Endothelial cell of umbilical vein (primary cell): ENCODE measurements at regions not wholly inside any gene's neighbourhood (a gene's known extent, or its start where the extent isn't known, plus 50 kb on each side); places are given as distances from the start of the nearest gene placed in this dataset.

Experiments used
- EZH2 ChIP-seq: IDR thresholded peaks from 2 replicates; pipeline ENCODE4 v1.6.1; 2012; ENCODE audit warnings: borderline replicate concordance, low read depth, mild to moderate bottlenecking, moderate library complexity, low read length, inconsistent platforms; ENCODE audit not compliant: severe bottlenecking
- FOS ChIP-seq: IDR thresholded peaks from 2 replicates; pipeline ENCODE4 v1.6.1; 2011; ENCODE audit warnings: mild to moderate bottlenecking, low read length, moderate library complexity, borderline replicate concordance; ENCODE audit not compliant: insufficient read depth
- GATA2 ChIP-seq: IDR thresholded peaks from 2 replicates; pipeline ENCODE4 v1.7.0; 2011; ENCODE audit warnings: low read depth, mild to moderate bottlenecking, moderate library complexity, mixed read lengths, low read length; ENCODE audit not compliant: insufficient read length, insufficient read depth
- JUN ChIP-seq: IDR thresholded peaks from 2 replicates; pipeline ENCODE4 v1.6.1; 2011; ENCODE audit warnings: borderline replicate concordance, low read depth; ENCODE audit not compliant: insufficient read length, insufficient read depth
- MYC ChIP-seq: IDR thresholded peaks from one replicate; pipeline ENCODE4 v1.6.1; 2011; ENCODE audit warnings: mild to moderate bottlenecking, low read depth, low read length
- POLR2A ChIP-seq: IDR thresholded peaks from 2 replicates; pipeline ENCODE4 v1.6.1; 2012; ENCODE audit warnings: low read depth, mild to moderate bottlenecking, control low read depth, low read length
- POLR2AphosphoS5 ChIP-seq: IDR thresholded peaks from 2 replicates; pipeline ENCODE4 v1.6.1; 2012; ENCODE audit warnings: low read depth, mild to moderate bottlenecking, control low read depth, low read length, moderate library complexity; ENCODE audit not compliant: insufficient read depth
- TF ChIP-seq, protein P1 (sequence below), 2 donors: IDR thresholded peaks; 1 replicate in 1 of 2; 2 replicates in 1 of 2; pipeline ENCODE4 v1.5.1; 2011; ENCODE audit warnings: low read length in 2 of 2, mild to moderate bottlenecking in 2 of 2, moderate library complexity in 2 of 2, control low read depth in 1 of 2, inconsistent platforms in 1 of 2, low read depth in 1 of 2; ENCODE audit not compliant: insufficient read depth in 1 of 2; ENCODE audit errors: extremely low read depth in 1 of 2
- TF ChIP-seq, protein P2 (sequence below): IDR thresholded peaks from 2 replicates; pipeline ENCODE4 v1.6.1; 2011; ENCODE audit not compliant: insufficient read depth, insufficient read length

DNA sequence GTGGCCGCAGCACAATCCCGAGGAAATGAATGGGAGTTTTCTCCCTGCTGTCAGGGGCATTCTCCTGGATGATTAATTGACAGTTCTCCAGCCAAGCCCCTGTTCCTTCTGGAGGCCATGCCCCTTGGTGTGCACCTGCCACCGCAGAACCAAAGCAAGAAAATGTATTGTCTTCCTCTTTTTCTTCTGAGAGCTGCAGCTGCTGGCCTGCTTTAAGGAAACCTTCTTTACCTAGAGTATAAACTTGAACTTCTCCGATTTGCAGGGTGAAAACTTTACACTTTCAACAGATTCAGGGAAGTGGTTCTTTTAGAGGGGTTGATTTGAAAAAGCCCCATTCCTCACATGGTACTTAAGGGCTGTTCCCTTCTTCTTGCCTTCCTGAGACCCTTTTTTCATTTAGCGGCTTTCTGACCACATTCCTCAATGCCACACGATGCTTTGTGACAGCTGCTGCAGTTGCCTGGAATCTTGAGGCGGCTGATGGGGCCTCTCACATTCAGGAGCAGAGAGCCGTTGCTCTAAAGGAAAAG lies 402.8 kb downstream of the TXNL1 start:
- TF ChIP-seq, protein P1, sequence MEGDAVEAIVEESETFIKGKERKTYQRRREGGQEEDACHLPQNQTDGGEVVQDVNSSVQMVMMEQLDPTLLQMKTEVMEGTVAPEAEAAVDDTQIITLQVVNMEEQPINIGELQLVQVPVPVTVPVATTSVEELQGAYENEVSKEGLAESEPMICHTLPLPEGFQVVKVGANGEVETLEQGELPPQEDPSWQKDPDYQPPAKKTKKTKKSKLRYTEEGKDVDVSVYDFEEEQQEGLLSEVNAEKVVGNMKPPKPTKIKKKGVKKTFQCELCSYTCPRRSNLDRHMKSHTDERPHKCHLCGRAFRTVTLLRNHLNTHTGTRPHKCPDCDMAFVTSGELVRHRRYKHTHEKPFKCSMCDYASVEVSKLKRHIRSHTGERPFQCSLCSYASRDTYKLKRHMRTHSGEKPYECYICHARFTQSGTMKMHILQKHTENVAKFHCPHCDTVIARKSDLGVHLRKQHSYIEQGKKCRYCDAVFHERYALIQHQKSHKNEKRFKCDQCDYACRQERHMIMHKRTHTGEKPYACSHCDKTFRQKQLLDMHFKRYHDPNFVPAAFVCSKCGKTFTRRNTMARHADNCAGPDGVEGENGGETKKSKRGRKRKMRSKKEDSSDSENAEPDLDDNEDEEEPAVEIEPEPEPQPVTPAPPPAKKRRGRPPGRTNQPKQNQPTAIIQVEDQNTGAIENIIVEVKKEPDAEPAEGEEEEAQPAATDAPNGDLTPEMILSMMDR (IDR thresholded peaks at IDR 0.05; ENCODE audit: extremely low read depth in 1 of 2, insufficient read depth in 1 of 2, low read depth in 1 of 2, low read length in 2 of 2): no peak
- TF ChIP-seq POLR2AphosphoS5 (no peak), POLR2A (no peak), MYC (no peak), EZH2 (no peak), GATA2 (no peak), JUN (no peak), FOS (no peak)
- TF ChIP-seq, protein P2, sequence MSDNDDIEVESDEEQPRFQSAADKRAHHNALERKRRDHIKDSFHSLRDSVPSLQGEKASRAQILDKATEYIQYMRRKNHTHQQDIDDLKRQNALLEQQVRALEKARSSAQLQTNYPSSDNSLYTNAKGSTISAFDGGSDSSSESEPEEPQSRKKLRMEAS: no peak
